PC-3 (cell line): ENCODE measurements at regions not wholly inside any gene's neighbourhood (a gene's known extent, or its start where the extent isn't known, plus 50 kb on each side); places are given as distances from the start of the nearest gene placed in this dataset.
"Not testable (repeated sequence)": the region's sequence is repeated elsewhere in the genome, so short reads cannot be mapped to it uniquely, and the experiment has no call there.

Experiments
- ATAC-seq: fragments of 200-7000 bp; cut with Tn5 transposase; 2 replicates; pipeline ENCODE4 v1.9.1; 2020; ENCODE audit warnings: mild to moderate bottlenecking, moderate library complexity
- BruUV-seq: library from RNA; stranded (reverse); fragments of 400-500 nt; replicated peaks from 2 replicates; lab custom pipeline; 2021; lab: Mats Ljungman, UMichigan
- CTCF ChIA-PET: fragments of 300-600 bp; sonication (Branson Sonifier 250); formaldehyde crosslinking; loops from one replicate; lab custom pipeline; 2022; ENCODE audit warnings: antibody characterized with exemption; lab: Charles Lee
- POLR2A ChIA-PET: fragments of 300-600 bp; sonication (Branson Sonifier 250); formaldehyde crosslinking; loops from one replicate; lab custom pipeline; 2022; ENCODE audit warnings: antibody characterized with exemption; ENCODE audit not compliant: unreplicated experiment; lab: Charles Lee
- DNase-seq: peaks from one replicate; pipeline ENCODE4 v3.0.0-alpha.2; 2015
- H2AFZ ChIP-seq: fragments of 300-600 bp; sonication (generic); 2 replicates; pipeline ENCODE4 v1.6.0; 2016; ENCODE audit warnings: antibody characterized with exemption, low read length
- H3F3A ChIP-seq: fragments of 300-600 bp; sonication (generic); one replicate; pipeline ENCODE4 v1.6.0; 2017; ENCODE audit warnings: antibody characterized with exemption, low read length, control low read depth, mild to moderate bottlenecking; ENCODE audit not compliant: unreplicated experiment
- H3K27ac ChIP-seq: fragments of 300-600 bp; sonication (generic); 2 replicates; pipeline ENCODE4 v1.5.1; 2016; ENCODE audit warnings: mild to moderate bottlenecking, low read length
- H3K27me3 ChIP-seq: fragments of 300-600 bp; sonication (generic); 2 replicates; pipeline ENCODE4 v1.6.1; 2016; ENCODE audit warnings: low read length, mixed read lengths
- H3K36me3 ChIP-seq: fragments of 300-600 bp; sonication (generic); 2 replicates; pipeline ENCODE4 v1.6.1; 2016; ENCODE audit warnings: low read depth, mixed run types, low read length, mixed read lengths
- H3K4me1 ChIP-seq: fragments of 300-600 bp; sonication (generic); 2 replicates; pipeline ENCODE4 v1.5.1; 2016; ENCODE audit warnings: low read length; ENCODE audit not compliant: insufficient read depth
- H3K4me2 ChIP-seq: fragments of 300-600 bp; sonication (generic); 2 replicates; pipeline ENCODE4 v1.6.0; 2016; ENCODE audit warnings: low read length
- H3K4me3 ChIP-seq: fragments of 300-600 bp; sonication (generic); 2 replicates; pipeline ENCODE4 v1.5.1; 2016; ENCODE audit warnings: mild to moderate bottlenecking, low read length, mixed read lengths
- H3K79me2 ChIP-seq: fragments of 300-600 bp; sonication (generic); 2 replicates; pipeline ENCODE4 v1.6.1; 2017; ENCODE audit warnings: low read length, mixed read lengths
- H3K9ac ChIP-seq: fragments of 300-600 bp; sonication (generic); 2 replicates; pipeline ENCODE4 v1.6.0; 2016; ENCODE audit warnings: mild to moderate bottlenecking, low read length
- H3K9me2 ChIP-seq: fragments of 300-600 bp; sonication (generic); replicated peaks from 2 replicates; pipeline ENCODE4 v1.6.1; 2016; ENCODE audit warnings: mixed run types, low read length, mixed read lengths
- H3K9me3 ChIP-seq: fragments of 300-600 bp; sonication (generic); 2 replicates; pipeline ENCODE4 v1.6.1; 2016; ENCODE audit warnings: low read length, mixed read lengths
- H4K20me1 ChIP-seq: fragments of 300-600 bp; sonication (generic); 2 replicates; pipeline ENCODE4 v1.6.1; 2016; ENCODE audit warnings: low read length, mixed read lengths
- CTCF ChIP-seq: fragments of 300-600 bp; sonication (generic); conservative IDR thresholded peaks from 2 replicates; pipeline ENCODE4 v1.5.1; 2017; ENCODE audit warnings: antibody characterized with exemption, low read depth, mild to moderate bottlenecking, low read length
- EZH2 ChIP-seq: fragments of 300-600 bp; sonication (generic); IDR thresholded peaks from one replicate; pipeline ENCODE4 v1.6.1; 2017; ENCODE audit warnings: antibody characterized with exemption, mild to moderate bottlenecking, low read length; ENCODE audit not compliant: unreplicated experiment
- EZH2phosphoT487 ChIP-seq: fragments of 300-600 bp; sonication (generic); IDR thresholded peaks from 2 replicates; pipeline ENCODE4 v1.6.1; 2018; ENCODE audit warnings: mild to moderate bottlenecking, antibody characterized with exemption, low read length, borderline replicate concordance
- intact Hi-C: fragments of 100-400 bp; cut with micrococcal nuclease; formaldehyde crosslinking; loops from 2 replicates; pipeline ENCODE4 v1.9.0; 2023

- no TSS peak for BruUV-seq
- no peak for DNase-seq
- POLR2A ChIA-PET = no interaction called here
- CTCF ChIA-PET = no interaction called here
- Histone ChIP-seq H3K36me3 (no peaks in the 10 kb centered on the region), H3K27ac (no peak overlapping the region), H3K4me1 (peaks cover 35% of the 10 kb centered on the region), H4K20me1 (no peaks in the 10 kb centered on the region), H3K9me3 (no peaks in the 10 kb centered on the region), H3K27me3 (no peaks in the 10 kb centered on the region), H3F3A (no peaks in the 10 kb centered on the region), H2AFZ (no peak overlapping the region), H3K4me2 (no peak overlapping the region), H3K9ac (no peak overlapping the region), H3K9me2 (no peaks in the 10 kb centered on the region), H3K4me3 (no peak overlapping the region), H3K79me2 (no peaks in the 10 kb centered on the region)
- ATAC-seq = no peak
- intact Hi-C loops = no loop called here
- TF ChIP-seq EZH2 (no peak), EZH2phosphoT487 (no peak), CTCF (no peak)
Observed at GRCh38 chr12:85462888-85463287, 182.9 kb downstream of the ALX1 start.

DNA sequence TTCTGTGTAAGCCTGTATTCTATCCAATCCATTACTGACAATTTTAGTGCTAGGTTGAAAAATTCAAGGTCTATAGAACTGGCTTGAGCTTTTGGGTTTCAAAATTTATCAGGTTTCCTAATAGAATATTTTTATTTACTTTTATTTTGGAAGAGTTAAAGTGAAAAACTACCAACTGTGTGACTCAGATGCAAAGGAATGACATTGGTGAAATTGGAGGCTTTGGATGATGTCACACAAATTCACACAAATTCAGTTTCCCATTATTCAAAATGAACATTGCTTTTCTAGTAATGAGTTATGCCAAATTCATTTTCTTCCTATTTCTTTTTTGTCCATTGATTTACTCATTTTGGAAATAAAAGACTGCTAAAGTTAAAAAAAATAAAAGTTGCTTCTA is 186.9 kb downstream of the ALX1 start:
- H4K20me1 ChIP-seq = no peaks in the 10 kb centered on the region
- H3F3A ChIP-seq = no peaks in the 10 kb centered on the region
- CTCF ChIA-PET = no interaction called here
- H3K79me2 ChIP-seq = no peaks in the 10 kb centered on the region
- no peaks in the 10 kb centered on the region for H3K27me3 ChIP-seq
- H3K9ac ChIP-seq = no peak overlapping the region; the same call in 1 of the 2 replicates
- H2AFZ ChIP-seq = no peak overlapping the region
- intact Hi-C loops = loop anchor here (5.0 kb wide), 1 partner anchor 375 kb away; no protein-coding TSS in a partner anchor
- H3K4me1 ChIP-seq = peaks cover 54% of the 10 kb centered on the region
- peak overlapping the region; percentile 76 for H3K4me2 ChIP-seq
- peak; percentile 66 for DNase-seq
- ATAC-seq = no peak
- no peaks in the 10 kb centered on the region for H3K9me2 ChIP-seq
- no peaks in the 10 kb centered on the region for H3K9me3 ChIP-seq
- peak overlapping the region; percentile 77 for H3K27ac ChIP-seq
- POLR2A ChIA-PET = no interaction called here
- no peaks in the 10 kb centered on the region for H3K36me3 ChIP-seq
- TF ChIP-seq EZH2 (no peak), CTCF (no peak), EZH2phosphoT487 (no peak)
- no TSS peak for BruUV-seq
- H3K4me3 ChIP-seq = no peak overlapping the region

GRCh38 chr12:85468356-85469157 is 188.5 kb downstream of the ALX1 start:
- intact Hi-C loops = loop anchor here (1.0 to 5.0 kb wide), 5 partner anchors 106 to 452 kb away; no protein-coding TSS in a partner anchor
- H3K27ac ChIP-seq = peak overlapping the region; percentile 73
- no peaks in the 10 kb centered on the region for H3K79me2 ChIP-seq
- ATAC-seq (peak; percentile 53), DNase-seq (peak; percentile 93)
- no peaks in the 10 kb centered on the region for H3K9me2 ChIP-seq
- H3K9me3 ChIP-seq = no peaks in the 10 kb centered on the region
- H3K4me2 ChIP-seq = peak overlapping the region; percentile 76
- H3K27me3 ChIP-seq = no peaks in the 10 kb centered on the region
- peak overlapping the region; percentile 57 for H3K4me3 ChIP-seq
- no peaks in the 10 kb centered on the region for H4K20me1 ChIP-seq
- H3K36me3 ChIP-seq = no peaks in the 10 kb centered on the region
- H2AFZ ChIP-seq = peak overlapping the region; percentile 49
- ChIA-PET CTCF (interaction anchor here (0.5 to 1.4 kb wide), 6 partner anchors 159 to 483 kb away, joined by 3 to 16 read pairs (median 4); no protein-coding TSS in a partner anchor), POLR2A (interaction anchor here (0.7 kb wide), 1 partner anchor 9 kb away, joined by 3 read pairs; no protein-coding TSS in a partner anchor)
- TF ChIP-seq EZH2phosphoT487 (no peak), EZH2 (no peak), CTCF (peak; percentile 87)
- peak overlapping the region; percentile 30; the same call in 1 of the 2 replicates for H3K9ac ChIP-seq
- no TSS peak for BruUV-seq
- H3F3A ChIP-seq = no peaks in the 10 kb centered on the region
- peaks cover 54% of the 10 kb centered on the region for H3K4me1 ChIP-seq

DNA sequence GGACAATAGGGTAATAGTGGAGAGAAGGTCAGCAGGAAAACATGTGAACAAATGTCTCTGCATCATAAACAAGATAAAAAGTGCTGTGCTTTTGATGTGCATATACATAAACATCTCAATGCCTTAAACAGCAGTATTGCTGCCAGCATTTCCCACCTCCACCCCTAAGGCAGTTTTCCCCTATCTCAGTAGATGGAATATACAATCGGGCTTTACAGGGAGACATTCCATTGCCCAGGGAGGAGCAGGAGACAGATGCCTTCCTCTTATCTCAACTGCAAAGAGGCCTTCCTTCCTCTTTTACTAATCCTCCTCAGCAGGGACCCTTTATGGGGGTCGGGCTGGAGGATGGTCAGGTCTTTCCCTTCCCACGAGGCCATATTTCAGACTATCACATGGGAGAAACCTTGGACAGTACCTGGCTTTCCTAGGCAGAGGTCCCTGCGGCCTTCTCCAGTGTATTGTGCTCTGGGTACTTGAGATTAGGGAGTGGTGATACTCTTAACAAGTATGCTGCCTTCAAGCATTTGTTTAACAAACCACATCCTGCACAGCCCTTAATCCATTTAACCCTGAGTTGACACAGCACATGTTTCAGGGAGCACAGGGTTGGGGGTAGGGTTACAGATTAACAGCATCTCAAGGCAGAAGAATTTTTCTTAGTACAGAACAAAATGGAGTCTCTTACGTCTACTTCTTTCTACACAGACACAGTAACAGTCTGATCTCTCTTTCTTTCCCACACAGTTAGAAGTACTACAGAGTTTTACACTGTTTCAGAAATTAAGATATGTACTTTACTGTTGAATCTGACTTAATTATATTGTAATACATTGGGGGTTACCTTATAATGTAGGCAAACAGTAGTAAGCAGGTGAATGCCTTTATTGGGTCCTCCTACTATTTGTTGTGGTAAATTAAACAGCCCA is 189.4 kb downstream of the ALX1 start:
- ATAC-seq (peak; percentile 17; the same call in 1 of the 2 replicates), DNase-seq (peak; percentile 72)
- intact Hi-C loops = loop anchor here (2.0 to 10.0 kb wide), 3 partner anchors 105 to 377 kb away; no protein-coding TSS in a partner anchor
- H2AFZ ChIP-seq = peak overlapping the region; percentile 49
- H3K9me2 ChIP-seq, H3K36me3 ChIP-seq, H3F3A ChIP-seq, POLR2A ChIA-PET, H3K9me3 ChIP-seq, H4K20me1 ChIP-seq, H3K79me2 ChIP-seq, H3K27me3 ChIP-seq: not testable (repeated sequence)
- peak overlapping the region; percentile 73 for H3K27ac ChIP-seq
- H3K9ac ChIP-seq = peak overlapping the region; percentile 30; the same call in 1 of the 2 replicates
- CTCF ChIA-PET = interaction anchor here (0.5 to 1.4 kb wide), 6 partner anchors 160 to 482 kb away, joined by 3 to 16 read pairs (median 4); no protein-coding TSS in a partner anchor
- TSS peak; percentile 83 for BruUV-seq
- H3K4me3 ChIP-seq = peak overlapping the region; percentile 57
- H3K4me2 ChIP-seq = peak overlapping the region; percentile 76
- H3K4me1 ChIP-seq = peaks cover 52% of the 10 kb centered on the region
